ENCODE measurements at regions not wholly inside any gene's neighbourhood (a gene's known extent, or its start where the extent isn't known, plus 50 kb on each side); places are given as distances from the start of the nearest gene placed in this dataset.

DNA sequence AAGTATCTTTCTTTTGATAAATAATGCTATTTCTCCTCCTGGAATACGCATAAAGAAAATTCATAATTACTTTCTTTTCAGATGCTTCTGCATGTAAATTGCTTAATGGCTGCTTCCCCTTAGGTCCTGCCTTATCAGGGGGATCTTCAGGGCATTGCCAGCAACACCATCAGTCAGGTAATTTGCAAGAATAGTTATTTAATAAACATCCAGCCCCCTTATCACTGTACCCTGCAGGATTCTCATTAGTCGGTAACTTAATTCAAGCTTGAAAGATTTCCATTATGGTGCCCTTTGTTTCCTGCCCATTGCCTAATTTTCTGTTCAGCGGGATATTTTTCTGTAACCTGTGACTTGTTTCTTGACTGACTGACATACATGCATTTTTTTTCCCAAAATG is 414.5 kb downstream of the MFSD1 start:
- TF ChIP-seq CTCF (IDR thresholded peaks at IDR 0.05) (no peak), POLR2AphosphoS5 (IDR thresholded peaks at IDR 0.05) (no peak), POLR2A (IDR thresholded peaks at IDR 0.05) (no peak)

All from gastroesophageal sphincter (tissue), 3 donors.